Adrenal gland (tissue), 5 donors: ENCODE measurements at regions not wholly inside any gene's neighbourhood (a gene's known extent, or its start where the extent isn't known, plus 50 kb on each side); places are given as distances from the start of the nearest gene placed in this dataset.

ENCODE experiments used
- POLR2A ChIP-seq, 2 donors: fragments of 450-650 bp; IDR thresholded peaks; one replicate each; pipeline ENCODE4 v1.6.1; 2017; ENCODE audit warnings: antibody characterized with exemption in 2 of 2, mild to moderate bottlenecking in 2 of 2, moderate library complexity in 1 of 2
- TF ChIP-seq, protein P1 (sequence below), 6 experiments: fragments of 450-650 bp in 4 of 6; fragments of 200-600 bp in 2 of 6; sonication (generic) in 1 of 6; IDR thresholded peaks; 1 replicate in 5 of 6; 2 replicates in 1 of 6; pipeline versions ENCODE4 v1.5.1 to v1.8.0; 2016 to 2021; ENCODE audit warnings: antibody characterized with exemption in 6 of 6, mild to moderate bottlenecking in 2 of 6, moderate library complexity in 1 of 6
- donor health status: DM: no; HTN: no; CAD: no.

DNA sequence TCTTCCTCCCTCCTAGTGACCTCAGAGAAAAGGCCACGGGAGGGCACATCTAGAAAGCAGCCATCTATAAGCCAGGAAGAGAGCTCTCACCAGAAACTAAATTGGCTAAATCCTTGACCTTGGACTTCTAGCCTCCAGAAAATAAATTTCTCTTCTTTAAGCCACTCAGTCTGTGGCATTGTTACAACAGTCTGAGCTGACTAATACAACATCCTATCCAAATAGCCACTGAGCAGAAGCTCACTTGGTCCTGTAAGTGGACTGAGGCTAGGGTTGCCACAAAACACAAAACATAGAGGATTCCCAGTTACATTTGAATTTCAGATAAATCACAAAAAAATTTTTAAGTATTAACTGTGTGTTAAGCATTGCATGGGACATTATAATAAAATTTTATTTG lies 383.4 kb downstream of the MLLT3 start:
- TF ChIP-seq, protein P1, sequence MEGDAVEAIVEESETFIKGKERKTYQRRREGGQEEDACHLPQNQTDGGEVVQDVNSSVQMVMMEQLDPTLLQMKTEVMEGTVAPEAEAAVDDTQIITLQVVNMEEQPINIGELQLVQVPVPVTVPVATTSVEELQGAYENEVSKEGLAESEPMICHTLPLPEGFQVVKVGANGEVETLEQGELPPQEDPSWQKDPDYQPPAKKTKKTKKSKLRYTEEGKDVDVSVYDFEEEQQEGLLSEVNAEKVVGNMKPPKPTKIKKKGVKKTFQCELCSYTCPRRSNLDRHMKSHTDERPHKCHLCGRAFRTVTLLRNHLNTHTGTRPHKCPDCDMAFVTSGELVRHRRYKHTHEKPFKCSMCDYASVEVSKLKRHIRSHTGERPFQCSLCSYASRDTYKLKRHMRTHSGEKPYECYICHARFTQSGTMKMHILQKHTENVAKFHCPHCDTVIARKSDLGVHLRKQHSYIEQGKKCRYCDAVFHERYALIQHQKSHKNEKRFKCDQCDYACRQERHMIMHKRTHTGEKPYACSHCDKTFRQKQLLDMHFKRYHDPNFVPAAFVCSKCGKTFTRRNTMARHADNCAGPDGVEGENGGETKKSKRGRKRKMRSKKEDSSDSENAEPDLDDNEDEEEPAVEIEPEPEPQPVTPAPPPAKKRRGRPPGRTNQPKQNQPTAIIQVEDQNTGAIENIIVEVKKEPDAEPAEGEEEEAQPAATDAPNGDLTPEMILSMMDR (IDR thresholded peaks at IDR 0.05) = no peak
- no peak for TF ChIP-seq POLR2A (IDR thresholded peaks at IDR 0.05)
